ENCODE measurements at regions not wholly inside any gene's neighbourhood (a gene's known extent, or its start where the extent isn't known, plus 50 kb on each side); places are given as distances from the start of the nearest gene placed in this dataset.
"Not testable (repeated sequence)": the region's sequence is repeated elsewhere in the genome, so short reads cannot be mapped to it uniquely, and the experiment has no call there.

DNA sequence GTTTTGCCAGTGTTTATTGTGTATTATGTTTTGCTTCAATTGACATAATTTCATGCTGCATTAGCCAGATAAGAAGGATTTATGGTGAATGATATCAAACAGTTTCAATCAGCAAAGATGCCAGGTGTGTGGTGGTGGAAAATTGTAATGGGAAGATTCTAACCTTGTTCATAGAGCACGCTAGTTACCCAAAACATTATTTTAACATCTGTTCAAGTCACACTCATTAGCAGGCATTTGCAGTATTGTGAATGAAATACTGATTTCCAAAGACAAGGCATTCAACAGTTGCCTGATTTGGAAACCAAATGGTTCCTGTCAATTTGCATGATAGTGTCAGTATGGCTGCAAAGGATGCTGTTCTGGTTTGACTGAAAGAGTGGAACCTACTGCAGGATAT is 129.7 kb downstream of the EPC1 start:
- no peak for DNase-seq

- not testable (repeated sequence) for DNase-seq
Observed at GRCh38 chr10:32213838-32214237, 133.1 kb downstream of the EPC1 start.

GRCh38 chr10:32211046-32211363 is 136.0 kb downstream of the EPC1 start:
- no peak for DNase-seq

DNA sequence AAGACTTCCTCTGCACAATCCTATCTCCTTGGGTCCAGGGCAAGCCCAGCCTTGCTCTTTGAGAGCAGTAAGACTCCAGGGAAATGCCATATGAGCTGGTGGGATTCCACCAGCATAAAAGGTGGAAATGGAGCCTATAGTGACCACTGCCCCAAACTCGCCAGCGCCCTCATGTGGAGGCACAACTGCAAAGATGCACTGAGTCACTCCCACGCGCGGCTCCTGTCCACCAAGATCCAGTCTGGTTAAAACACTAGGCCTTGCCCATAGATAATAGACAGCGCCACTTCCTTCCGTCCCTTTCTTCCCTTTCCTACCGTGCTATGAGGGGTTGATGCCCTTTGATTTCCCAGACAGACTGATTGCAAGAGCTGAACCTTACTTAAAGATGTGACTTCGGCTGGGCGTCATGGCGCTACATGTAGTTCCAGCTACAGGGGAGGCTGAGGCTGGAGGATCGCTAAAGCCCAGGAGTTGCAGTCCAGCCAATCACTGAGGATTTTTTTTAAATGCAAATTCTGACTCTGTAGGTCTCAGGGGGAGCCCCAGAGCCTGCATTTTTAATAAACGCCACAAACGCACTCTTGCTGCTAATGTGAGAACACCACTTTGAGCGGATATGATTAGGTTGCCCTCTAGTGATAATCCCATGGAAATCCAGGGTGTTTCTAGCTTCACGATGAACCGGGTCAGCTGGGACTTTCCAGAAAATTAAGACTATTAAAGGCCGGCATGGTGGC is 136.5 kb downstream of the EPC1 start:
- no peak for DNase-seq

DNA sequence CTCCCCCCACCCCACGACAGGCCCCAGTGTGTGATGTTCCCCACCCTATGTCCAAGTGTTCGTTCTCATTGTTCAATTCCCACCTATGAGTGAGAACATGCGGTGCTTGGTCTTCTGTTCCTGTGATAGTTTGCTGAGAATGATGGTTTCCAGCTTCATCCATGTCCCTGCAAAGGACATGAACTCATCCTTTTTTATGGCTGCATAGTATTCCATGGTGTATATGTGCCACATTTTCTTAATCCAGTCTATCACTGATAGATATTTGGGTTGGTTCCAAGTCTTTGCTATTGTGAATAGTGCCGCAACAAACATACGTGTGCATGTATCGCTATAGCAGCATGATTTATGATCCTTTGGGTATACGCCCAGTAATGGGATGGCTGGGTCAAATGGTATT is 139.0 kb downstream of the EPC1 start:
- DNase-seq, result not testable (repeated sequence)

DNA sequence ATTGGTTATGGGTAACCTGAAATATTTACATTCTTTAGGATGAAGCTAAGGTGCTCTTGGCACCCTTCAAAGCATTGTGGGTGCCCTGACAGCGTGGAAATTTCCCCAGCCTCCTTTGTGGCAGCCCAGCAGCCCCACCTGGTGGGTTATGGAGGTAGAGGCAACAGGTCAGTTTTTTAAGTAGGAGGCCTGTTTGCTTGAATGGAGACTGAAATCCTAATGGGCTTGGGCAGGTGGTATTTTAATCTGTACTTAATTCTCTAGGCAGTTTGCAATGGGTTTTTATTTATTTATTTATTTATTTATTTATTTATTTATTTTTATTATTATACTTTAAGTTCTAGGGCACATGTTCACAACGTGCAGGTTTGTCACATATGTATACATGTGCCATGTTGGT is 139.4 kb downstream of the EPC1 start:
- DNase-seq, result no peak

DNA sequence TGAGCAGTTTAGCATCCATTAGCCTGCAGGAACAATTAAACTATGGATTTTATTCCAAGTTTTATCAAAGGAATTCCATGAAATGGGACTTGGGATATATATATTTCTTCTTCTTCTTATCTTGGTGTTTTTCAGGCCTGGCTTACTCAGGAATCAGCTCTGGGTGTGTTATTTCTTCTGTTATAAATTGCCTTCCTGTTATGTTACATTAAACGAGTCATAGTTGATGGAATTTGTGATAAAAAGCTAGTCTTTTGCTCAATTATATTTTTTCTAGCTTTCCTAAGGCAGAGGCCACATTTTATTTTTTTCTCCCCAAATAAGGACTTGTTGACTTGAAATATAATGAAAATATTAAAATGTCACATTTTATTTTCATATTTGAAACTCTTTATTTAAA is 141.3 kb downstream of the EPC1 start:
- DNase-seq, result no peak

DNA sequence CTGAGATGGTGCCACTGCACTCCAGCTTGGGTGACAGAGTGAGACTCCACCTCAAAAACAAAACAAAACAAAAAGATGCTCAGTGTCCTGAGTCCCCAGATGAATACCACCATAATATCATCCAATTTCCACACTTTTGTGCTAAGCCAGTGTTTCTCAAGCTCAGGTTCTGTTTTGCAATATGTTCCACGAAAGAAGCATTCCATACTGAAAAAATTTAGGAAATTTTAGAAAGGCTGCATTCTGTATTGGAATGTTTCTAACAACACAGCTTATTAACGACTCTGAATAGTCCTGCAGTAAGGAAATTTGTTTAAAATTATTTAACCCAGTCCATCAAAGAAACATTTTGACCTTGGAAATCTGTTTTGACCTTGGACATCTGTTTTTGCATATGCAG is 142.4 kb downstream of the EPC1 start:
- DNase-seq, result no peak

DNA sequence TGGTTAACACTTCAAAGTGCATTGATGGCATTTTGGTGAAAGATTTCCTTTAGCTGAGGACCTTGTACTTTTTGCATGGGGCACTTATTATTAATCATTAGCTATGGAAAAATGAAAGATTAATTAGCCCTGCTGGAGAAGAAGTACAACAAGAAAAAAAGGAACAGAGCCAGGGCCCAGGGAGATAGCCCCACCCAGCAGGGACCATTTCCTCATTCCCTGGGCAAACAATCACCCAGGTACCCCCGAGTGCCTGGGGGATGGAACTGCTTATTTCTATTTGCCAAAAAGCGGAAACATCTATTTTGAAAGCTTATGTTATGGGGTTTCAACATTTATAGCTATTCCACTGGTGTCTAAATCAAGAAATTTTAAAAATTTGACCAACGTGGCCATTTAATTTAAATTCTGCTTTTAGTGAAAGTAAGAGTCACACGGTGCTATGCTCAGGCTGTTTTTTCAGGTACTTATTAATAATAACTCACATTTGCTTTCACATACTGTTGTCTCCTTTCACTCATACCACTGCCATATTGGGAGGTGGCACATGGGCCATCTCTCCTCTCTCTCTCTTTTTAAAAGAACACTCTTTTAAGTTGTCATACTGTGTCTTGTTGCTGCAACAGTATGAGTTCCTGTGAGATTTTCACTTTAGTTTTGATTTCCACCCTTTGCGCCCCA is 143.6 kb upstream of the KIF5B start:
- DNase-seq, result no peak

- no peak for DNase-seq
Observed at GRCh38 chr10:32197423-32197822, 141.2 kb upstream of the KIF5B start.

GRCh38 chr10:32190890-32191491 is 134.8 kb upstream of the KIF5B start:
- peak; percentile 65 for DNase-seq

- DNase-seq, result no peak
Observed at GRCh38 chr10:32189400-32190084, 133.3 kb upstream of the KIF5B start.

DNA sequence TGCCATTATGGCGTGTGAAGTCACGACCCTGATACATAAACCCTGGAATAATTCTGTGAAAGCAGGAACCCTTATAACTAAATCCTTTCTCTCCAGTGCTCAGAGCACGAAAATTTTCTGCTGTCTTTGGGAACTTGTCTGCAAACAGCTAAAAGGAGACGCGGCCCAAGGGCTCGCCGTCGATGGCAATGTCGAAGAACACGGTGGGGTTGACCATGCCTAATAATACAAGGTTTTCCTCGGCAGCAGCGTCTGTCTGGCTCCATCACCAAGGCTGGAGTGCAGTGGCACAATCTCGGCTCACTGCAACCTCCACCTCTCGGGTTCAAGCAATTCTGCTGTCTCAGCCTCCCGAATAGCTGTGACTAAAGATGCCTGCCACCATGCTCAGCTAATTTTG is 132.4 kb upstream of the KIF5B start:
- DNase-seq, result not testable (repeated sequence)

DNA sequence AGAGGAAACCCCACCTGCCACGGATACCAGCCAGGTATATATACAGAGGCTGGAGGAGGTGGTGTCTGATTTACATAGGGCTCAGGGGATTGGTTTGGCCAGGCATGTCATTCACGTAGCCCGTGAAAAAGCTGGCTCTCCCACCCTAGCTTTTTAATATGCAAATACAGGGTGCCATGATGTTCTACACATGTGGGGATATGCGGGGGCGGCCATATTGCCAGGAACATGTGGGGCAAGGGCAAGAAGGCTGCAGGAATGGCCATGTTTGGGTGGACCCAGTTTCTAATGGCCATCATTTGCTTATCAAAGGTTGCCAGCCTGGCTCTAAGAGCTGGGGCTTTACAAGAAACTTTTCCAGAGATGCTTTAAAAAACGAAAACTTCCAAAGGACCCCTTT is 131.5 kb upstream of the KIF5B start:
- no peak for DNase-seq

- DNase-seq, result not testable (repeated sequence)
Observed at GRCh38 chr10:32183652-32184051, 127.4 kb upstream of the KIF5B start.

DNA sequence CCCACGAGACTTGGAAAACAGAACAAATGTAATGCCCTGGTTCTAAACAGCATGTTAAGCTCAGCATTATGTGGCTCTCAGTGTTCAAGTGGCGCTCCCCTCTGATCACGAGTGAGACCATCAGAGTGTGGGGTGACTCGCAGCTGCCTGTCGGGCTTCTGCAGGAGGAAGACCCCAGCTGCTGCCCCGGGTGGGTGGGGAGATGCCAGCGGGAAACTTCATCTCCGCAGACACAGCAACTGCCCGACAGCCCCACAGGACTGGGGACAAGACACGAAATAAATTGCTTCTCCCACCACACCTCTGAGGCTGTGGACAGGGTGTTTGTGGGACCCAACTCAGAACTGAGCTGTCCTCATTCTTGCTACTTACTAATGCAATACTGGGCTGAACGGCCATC is 126.3 kb upstream of the KIF5B start:
- DNase-seq, result no peak

GRCh38 chr10:32180390-32181280 is 124.4 kb upstream of the KIF5B start:
- no peak for DNase-seq

GRCh38 chr10:32179836-32180235 is 123.6 kb upstream of the KIF5B start:
- no peak for DNase-seq

- not testable (repeated sequence) for DNase-seq
Observed at GRCh38 chr10:32177594-32177993, 121.4 kb upstream of the KIF5B start.

- DNase-seq, result no peak
Observed at GRCh38 chr10:32175629-32176028, 119.4 kb upstream of the KIF5B start.

- DNase-seq, result no peak
Observed at GRCh38 chr10:32174349-32174893, 118.2 kb upstream of the KIF5B start.

DNA sequence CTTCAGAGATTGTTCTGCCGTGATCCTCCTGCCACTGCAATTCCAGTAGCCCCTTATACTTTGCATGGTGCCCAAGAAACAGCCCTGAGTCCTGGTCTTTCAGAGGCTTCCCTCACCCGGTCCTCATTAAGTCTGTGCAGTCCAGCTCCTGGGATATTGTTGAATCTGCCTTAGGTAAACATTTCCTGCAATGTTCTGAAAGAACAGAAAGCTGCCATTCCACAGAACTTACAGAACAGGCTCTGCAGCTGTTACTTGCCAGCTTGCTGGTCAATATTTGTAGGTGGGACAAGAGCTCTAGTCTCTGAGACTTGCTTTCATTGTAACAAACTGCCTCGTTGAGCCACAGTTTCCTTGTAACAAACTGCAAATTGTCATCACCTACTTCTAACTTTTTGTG is 115.0 kb upstream of the KIF5B start:
- no peak for DNase-seq
